ENCODE measurements at regions not wholly inside any gene's neighbourhood (a gene's known extent, or its start where the extent isn't known, plus 50 kb on each side); places are given as distances from the start of the nearest gene placed in this dataset.
"Not testable (repeated sequence)": the region's sequence is repeated elsewhere in the genome, so short reads cannot be mapped to it uniquely, and the experiment has no call there.

GRCh38 chr5:62250919-62251318, 55.1 kb upstream of the KIF2A start:
- TF ChIP-seq, protein P1, sequence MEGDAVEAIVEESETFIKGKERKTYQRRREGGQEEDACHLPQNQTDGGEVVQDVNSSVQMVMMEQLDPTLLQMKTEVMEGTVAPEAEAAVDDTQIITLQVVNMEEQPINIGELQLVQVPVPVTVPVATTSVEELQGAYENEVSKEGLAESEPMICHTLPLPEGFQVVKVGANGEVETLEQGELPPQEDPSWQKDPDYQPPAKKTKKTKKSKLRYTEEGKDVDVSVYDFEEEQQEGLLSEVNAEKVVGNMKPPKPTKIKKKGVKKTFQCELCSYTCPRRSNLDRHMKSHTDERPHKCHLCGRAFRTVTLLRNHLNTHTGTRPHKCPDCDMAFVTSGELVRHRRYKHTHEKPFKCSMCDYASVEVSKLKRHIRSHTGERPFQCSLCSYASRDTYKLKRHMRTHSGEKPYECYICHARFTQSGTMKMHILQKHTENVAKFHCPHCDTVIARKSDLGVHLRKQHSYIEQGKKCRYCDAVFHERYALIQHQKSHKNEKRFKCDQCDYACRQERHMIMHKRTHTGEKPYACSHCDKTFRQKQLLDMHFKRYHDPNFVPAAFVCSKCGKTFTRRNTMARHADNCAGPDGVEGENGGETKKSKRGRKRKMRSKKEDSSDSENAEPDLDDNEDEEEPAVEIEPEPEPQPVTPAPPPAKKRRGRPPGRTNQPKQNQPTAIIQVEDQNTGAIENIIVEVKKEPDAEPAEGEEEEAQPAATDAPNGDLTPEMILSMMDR (IDR thresholded peaks at IDR 0.05 in 4 of 5, conservative IDR thresholded peaks at IDR 0.05 in 1 of 5), result not testable (repeated sequence)
- TF ChIP-seq POLR2A (IDR thresholded peaks at IDR 0.05), result not testable (repeated sequence)

Measured in gastrocnemius medialis (tissue), 4 donors.